ENCODE measurements at regions not wholly inside any gene's neighbourhood (a gene's known extent, or its start where the extent isn't known, plus 50 kb on each side); places are given as distances from the start of the nearest gene placed in this dataset.

GRCh38 chr4:45668128-45668527, 455.7 kb downstream of the GABRG1 start:
- TF ChIP-seq, protein P1, sequence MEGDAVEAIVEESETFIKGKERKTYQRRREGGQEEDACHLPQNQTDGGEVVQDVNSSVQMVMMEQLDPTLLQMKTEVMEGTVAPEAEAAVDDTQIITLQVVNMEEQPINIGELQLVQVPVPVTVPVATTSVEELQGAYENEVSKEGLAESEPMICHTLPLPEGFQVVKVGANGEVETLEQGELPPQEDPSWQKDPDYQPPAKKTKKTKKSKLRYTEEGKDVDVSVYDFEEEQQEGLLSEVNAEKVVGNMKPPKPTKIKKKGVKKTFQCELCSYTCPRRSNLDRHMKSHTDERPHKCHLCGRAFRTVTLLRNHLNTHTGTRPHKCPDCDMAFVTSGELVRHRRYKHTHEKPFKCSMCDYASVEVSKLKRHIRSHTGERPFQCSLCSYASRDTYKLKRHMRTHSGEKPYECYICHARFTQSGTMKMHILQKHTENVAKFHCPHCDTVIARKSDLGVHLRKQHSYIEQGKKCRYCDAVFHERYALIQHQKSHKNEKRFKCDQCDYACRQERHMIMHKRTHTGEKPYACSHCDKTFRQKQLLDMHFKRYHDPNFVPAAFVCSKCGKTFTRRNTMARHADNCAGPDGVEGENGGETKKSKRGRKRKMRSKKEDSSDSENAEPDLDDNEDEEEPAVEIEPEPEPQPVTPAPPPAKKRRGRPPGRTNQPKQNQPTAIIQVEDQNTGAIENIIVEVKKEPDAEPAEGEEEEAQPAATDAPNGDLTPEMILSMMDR (IDR thresholded peaks at IDR 0.05; ENCODE audit: low read depth, low read length), result no peak
- no peak for TF ChIP-seq MAX (IDR thresholded peaks at IDR 0.05; ENCODE audit: low read depth, low read length)
- no peak for TF ChIP-seq POLR2A (IDR thresholded peaks at IDR 0.05; ENCODE audit: extremely low read depth, insufficient read length)
- TF ChIP-seq MYC (IDR thresholded peaks at IDR 0.05; ENCODE audit: low read depth, low read length), result no peak

Measured in NB4 (cell line).